ENCODE measurements at regions not wholly inside any gene's neighbourhood (a gene's known extent, or its start where the extent isn't known, plus 50 kb on each side); places are given as distances from the start of the nearest gene placed in this dataset.

- DNase-seq (ENCODE audit: low read depth in 3 of 3) = no peak
These were observed 726.3 kb downstream of the EPHA4 start for GRCh38 chr2:220845766-220846273.

GRCh38 chr2:220847006-220847405 lies 725.1 kb downstream of the EPHA4 start:
- no peak for DNase-seq (ENCODE audit: low read depth in 3 of 3)

GRCh38 chr2:220847589-220847988 lies 724.5 kb downstream of the EPHA4 start:
- DNase-seq (ENCODE audit: low read depth in 3 of 3) = no peak

GRCh38 chr2:220849433-220849832 lies 722.7 kb downstream of the EPHA4 start:
- DNase-seq (ENCODE audit: low read depth in 3 of 3) = no peak

GRCh38 chr2:220850116-220850515 lies 722.0 kb downstream of the EPHA4 start:
- no peak for DNase-seq (ENCODE audit: low read depth in 3 of 3)

GRCh38 chr2:220855296-220855695 lies 716.8 kb downstream of the EPHA4 start:
- no peak for DNase-seq (ENCODE audit: low read depth in 3 of 3)

- no peak for DNase-seq (ENCODE audit: low read depth in 3 of 3)
These were observed 715.6 kb downstream of the EPHA4 start for GRCh38 chr2:220856486-220856885.

GRCh38 chr2:220857368-220857767 lies 714.7 kb downstream of the EPHA4 start:
- DNase-seq (ENCODE audit: low read depth in 3 of 3) = no peak

GRCh38 chr2:220858101-220858500 lies 714.0 kb downstream of the EPHA4 start:
- DNase-seq (ENCODE audit: low read depth in 3 of 3) = no peak

GRCh38 chr2:220871909-220872308 lies 700.2 kb downstream of the EPHA4 start:
- DNase-seq (ENCODE audit: low read depth in 3 of 3) = no peak

GRCh38 chr2:220876080-220876824 lies 695.9 kb downstream of the EPHA4 start:
- DNase-seq (ENCODE audit: low read depth in 3 of 3) = no peak

- no peak for DNase-seq (ENCODE audit: low read depth in 3 of 3)
These were observed 694.6 kb downstream of the EPHA4 start for GRCh38 chr2:220877491-220877890.

GRCh38 chr2:220877897-220878296 lies 694.2 kb downstream of the EPHA4 start:
- no peak for DNase-seq (ENCODE audit: low read depth in 3 of 3)

GRCh38 chr2:220880623-220881596 lies 691.2 kb downstream of the EPHA4 start:
- no peak for DNase-seq (ENCODE audit: low read depth in 3 of 3)

- no peak for DNase-seq (ENCODE audit: low read depth in 3 of 3)
These were observed 689.6 kb downstream of the EPHA4 start for GRCh38 chr2:220882507-220882906.

GRCh38 chr2:220885593-220885992 lies 686.5 kb downstream of the EPHA4 start:
- no peak for DNase-seq (ENCODE audit: low read depth in 3 of 3)

GRCh38 chr2:220887271-220887870 lies 684.7 kb downstream of the EPHA4 start:
- DNase-seq (ENCODE audit: low read depth in 3 of 3) = no peak

GRCh38 chr2:220887876-220888275 lies 684.2 kb downstream of the EPHA4 start:
- no peak for DNase-seq (ENCODE audit: low read depth in 3 of 3)

GRCh38 chr2:220890931-220891330 lies 681.2 kb downstream of the EPHA4 start:
- no peak for DNase-seq (ENCODE audit: low read depth in 3 of 3)

GRCh38 chr2:220891405-220891804 lies 680.7 kb downstream of the EPHA4 start:
- no peak for DNase-seq (ENCODE audit: low read depth in 3 of 3)

GRCh38 chr2:220892018-220892634 lies 680.0 kb downstream of the EPHA4 start:
- DNase-seq (ENCODE audit: low read depth in 3 of 3) = no peak

- DNase-seq (ENCODE audit: low read depth in 3 of 3) = no peak
These were observed 678.7 kb downstream of the EPHA4 start for GRCh38 chr2:220893411-220893810.
